CD14-positive monocyte (primary cell): ENCODE measurements at regions not wholly inside any gene's neighbourhood (a gene's known extent, or its start where the extent isn't known, plus 50 kb on each side); places are given as distances from the start of the nearest gene placed in this dataset.

Experiments used
- DNase-seq, 3 donors: peaks; one replicate each; pipeline ENCODE4 v3.0.0-alpha.2; 2011 to 2022
- H2AFZ ChIP-seq: 2 replicates; pipeline ENCODE4 v1.6.0; 2012; ENCODE audit warnings: mild to moderate bottlenecking, low read depth, low read length, inconsistent platforms; ENCODE audit not compliant: insufficient read depth, poor library complexity, severe bottlenecking
- H3K27ac ChIP-seq, 2 donors: 1 replicate in 1 of 2; 2 replicates in 1 of 2; pipeline ENCODE4 v1.5.1; 2012 to 2013; ENCODE audit warnings: low read length in 2 of 2, control low read depth in 1 of 2, inconsistent platforms in 1 of 2, low read depth in 1 of 2, mild to moderate bottlenecking in 1 of 2
- H3K27me3 ChIP-seq, 2 donors: one replicate each; pipeline versions ENCODE4 v1.6.0 to v1.6.1; 2011 to 2013; ENCODE audit warnings: low read length in 2 of 2; ENCODE audit not compliant: control insufficient read depth in 2 of 2, insufficient read depth in 2 of 2
- H3K36me3 ChIP-seq, 2 donors: replicated peaks in 1 of 2; 1 replicate in 1 of 2; 2 replicates in 1 of 2; pipeline versions ENCODE4 v1.5.1 to v1.6.1; 2012 to 2013; ENCODE audit warnings: low read length in 2 of 2, control low read depth in 1 of 2, inconsistent platforms in 1 of 2, mild to moderate bottlenecking in 1 of 2; ENCODE audit not compliant: insufficient read depth in 2 of 2, control insufficient read depth in 1 of 2
- H3K4me1 ChIP-seq, 2 donors: 1 replicate in 1 of 2; 2 replicates in 1 of 2; pipeline versions ENCODE4 v1.5.1 to v1.6.1; 2012 to 2013; ENCODE audit warnings: low read length in 2 of 2, control low read depth in 1 of 2, inconsistent platforms in 1 of 2, mild to moderate bottlenecking in 1 of 2, moderate library complexity in 1 of 2; ENCODE audit not compliant: insufficient read depth in 2 of 2, control insufficient read depth in 1 of 2
- H3K4me2 ChIP-seq: replicated peaks from 2 replicates; pipeline ENCODE3; 2012; ENCODE audit warnings: low read length, moderate library complexity, mild to moderate bottlenecking; ENCODE audit not compliant: poor library complexity, severe bottlenecking; ENCODE audit errors: extremely low read depth
- H3K4me3 ChIP-seq, 3 experiments: fragments of 200-600 bp in 1 of 3; sonication (generic) in 1 of 3; replicated peaks in 1 of 3; 1 replicate in 2 of 3; 2 replicates in 1 of 3; pipeline ENCODE4 v1.5.1; 2011 to 2013; ENCODE audit warnings: low read length in 3 of 3, mild to moderate bottlenecking in 3 of 3, control low read depth in 2 of 3, low read depth in 2 of 3, inconsistent platforms in 1 of 3, moderate library complexity in 1 of 3
- H3K79me2 ChIP-seq: 2 replicates; pipeline ENCODE4 v1.6.0; 2012; ENCODE audit warnings: mild to moderate bottlenecking, control low read depth, inconsistent platforms, low read length, moderate library complexity; ENCODE audit not compliant: insufficient read depth
- H3K9ac ChIP-seq: 2 replicates; pipeline ENCODE4 v1.6.0; 2017; ENCODE audit warnings: low read length, mild to moderate bottlenecking; ENCODE audit not compliant: insufficient read depth, poor library complexity, severe bottlenecking
- H3K9me3 ChIP-seq, 2 donors: replicated peaks in 1 of 2; 1 replicate in 1 of 2; 2 replicates in 1 of 2; pipeline versions ENCODE4 v1.5.1 to v1.6.1; 2012 to 2013; ENCODE audit warnings: low read length in 2 of 2, control low read depth in 1 of 2; ENCODE audit not compliant: control insufficient read depth in 1 of 2, insufficient read depth in 1 of 2
- H4K20me1 ChIP-seq: 2 replicates; pipeline ENCODE4 v1.6.0; 2012; ENCODE audit warnings: mild to moderate bottlenecking, low read length, control low read depth, moderate library complexity; ENCODE audit not compliant: insufficient read depth
- H3K27ac Mint-ChIP-seq, 7 donors: one replicate each; pipeline ENCODE4 v1.8.0; 2020; ENCODE audit warnings: mild to moderate bottlenecking in 7 of 7, mixed read lengths in 7 of 7, moderate library complexity in 6 of 7, inconsistent platforms in 2 of 7
- H3K27me3 Mint-ChIP-seq, 3 donors: one replicate each; pipeline ENCODE4 v1.8.0; 2021 to 2022; ENCODE audit warnings: low read depth in 3 of 3, mild to moderate bottlenecking in 3 of 3, mixed read lengths in 3 of 3, moderate library complexity in 3 of 3, inconsistent platforms in 1 of 3
- H3K36me3 Mint-ChIP-seq, 2 donors: one replicate each; pipeline ENCODE4 v1.8.0; 2020; ENCODE audit warnings: mixed read lengths in 2 of 2, inconsistent platforms in 1 of 2, mild to moderate bottlenecking in 1 of 2
- H3K4me1 Mint-ChIP-seq: one replicate; pipeline ENCODE4 v1.8.0; 2020; ENCODE audit warnings: mild to moderate bottlenecking, mixed read lengths
- H3K4me3 Mint-ChIP-seq, 2 donors: one replicate each; pipeline ENCODE4 v1.8.0; 2020; ENCODE audit warnings: mild to moderate bottlenecking in 2 of 2, mixed read lengths in 2 of 2, moderate library complexity in 1 of 2
- H3K9me3 Mint-ChIP-seq, 7 donors: one replicate each; pipeline ENCODE4 v1.8.0; 2020 to 2022; ENCODE audit warnings: mixed read lengths in 7 of 7, mild to moderate bottlenecking in 6 of 7, moderate library complexity in 6 of 7, inconsistent platforms in 2 of 7
- CTCF ChIP-seq: fragments of 200-600 bp; IDR thresholded peaks from one replicate; pipeline ENCODE4 v1.8.0; 2022; ENCODE audit warnings: antibody characterized with exemption, mild to moderate bottlenecking
- WGBS: methylation state at CpG from one replicate; pipeline ENCODE4 v1.1.5; 2013; ENCODE audit warnings: missing lambda C conversion rate; ENCODE audit not compliant: insufficient coverage; 5-methylcytosine and 5-hydroxymethylcytosine counted together
- intact Hi-C, 2 donors: fragments of 100-400 bp; cut with micrococcal nuclease; formaldehyde crosslinking; loops; one replicate each; pipeline versions ENCODE4 v1.15.0 to v1.15.1; 2023

GRCh38 chr18:2091937-2092336, 479.4 kb downstream of the METTL4 start:
- peaks cover 15% of the 10 kb centered on the region for H3K4me1 Mint-ChIP-seq
- H3K27ac Mint-ChIP-seq = no peak overlapping the region
- Histone ChIP-seq H3K27me3 (no peaks in the 10 kb centered on the region), H2AFZ (no peak overlapping the region), H4K20me1 (no peaks in the 10 kb centered on the region), H3K4me3 (no peak overlapping the region), H3K4me2 (no peak overlapping the region), H3K27ac (no peak overlapping the region), H3K36me3 (no peaks in the 10 kb centered on the region), H3K79me2 (no peaks in the 10 kb centered on the region), H3K4me1 (peaks cover 10 to 12% of the 10 kb centered on the region in 2 donors), H3K9me3 (no peaks in the 10 kb centered on the region), H3K9ac (no peak overlapping the region)
- H3K36me3 Mint-ChIP-seq = no peaks in the 10 kb centered on the region
- TF ChIP-seq CTCF = no peak
- DNase-seq = no peak
- no peak overlapping the region for H3K4me3 Mint-ChIP-seq
- 90% methylated on average over 3 of the region's 3 CpGs for WGBS
- intact Hi-C loops = no loop called here
- peaks cover 0 to 2% (median 0%) of the 10 kb centered on the region in 7 donors for H3K9me3 Mint-ChIP-seq
- H3K27me3 Mint-ChIP-seq = no peaks in the 10 kb centered on the region

GRCh38 chr18:2096551-2096950, 474.8 kb downstream of the METTL4 start:
- no peaks in the 10 kb centered on the region for H3K79me2 ChIP-seq
- no peak for TF ChIP-seq CTCF

More at GRCh38 chr18:2096551-2096950, 474.8 kb downstream of the METTL4 start:
- Histone ChIP-seq H3K36me3 (no peaks in the 10 kb centered on the region), H3K4me2 (no peak overlapping the region), H3K9me3 (no peaks in the 10 kb centered on the region), H3K27ac (no peak overlapping the region), H2AFZ (no peak overlapping the region), H3K4me1 (no peaks in the 10 kb centered on the region), H3K9ac (no peak overlapping the region), H3K27me3 (no peaks in the 10 kb centered on the region), H4K20me1 (no peaks in the 10 kb centered on the region), H3K4me3 (no peak overlapping the region)
- no peaks in the 10 kb centered on the region for H3K4me1 Mint-ChIP-seq
- H3K27ac Mint-ChIP-seq = no peak overlapping the region
- WGBS = no CpG with 5 or more reads among the region's 2 CpGs
- peaks cover 0 to 7% (median 0%) of the 10 kb centered on the region in 7 donors for H3K9me3 Mint-ChIP-seq
- H3K36me3 Mint-ChIP-seq = no peaks in the 10 kb centered on the region
- peaks cover 0 to 2% (median 2%) of the 10 kb centered on the region in 3 donors for H3K27me3 Mint-ChIP-seq
- intact Hi-C loops = no loop called here
- DNase-seq = no peak
- no peak overlapping the region for H3K4me3 Mint-ChIP-seq
